HepG2 (cell line): ENCODE measurements at regions not wholly inside any gene's neighbourhood (a gene's known extent, or its start where the extent isn't known, plus 50 kb on each side); places are given as distances from the start of the nearest gene placed in this dataset.
A peak's percentile ranks its signal among the peaks of the same experiment; 100 is the strongest.

Experiments used
- ATAC-seq: fragments of 200-7000 bp; cut with Tn5 transposase; 3 replicates; pipeline ENCODE4 v1.9.1; 2020; ENCODE audit warnings: mild to moderate bottlenecking, moderate library complexity
- BruUV-seq: library from RNA; stranded (reverse); fragments of 400-500 nt; replicated peaks from 2 replicates; lab custom pipeline; 2021; lab: Mats Ljungman, UMichigan
- CTCF ChIA-PET: fragments of 300-600 bp; formaldehyde crosslinking; extraction: SDS; loops from one replicate; lab custom pipeline; 2021; ENCODE audit warnings: low total read pairs, inconsistent platforms, low intra/inter-chr PET ratio; lab: Yijun Ruan, JAX
- POLR2A ChIA-PET: fragments of 350-600 bp; sonication (Branson Sonifier 250); formaldehyde crosslinking; loops from one replicate; lab custom pipeline; 2020; ENCODE audit warnings: antibody characterized with exemption, inconsistent platforms; lab: Yijun Ruan, JAX
- DNase-seq: peaks from one replicate; pipeline ENCODE4 v3.0.0-alpha.2; 2015; ENCODE audit warnings: low spot score
- FAIRE-seq: peaks from 3 replicates; lab custom pipeline; 2011; peaks lifted over from hg19 to GRCh38; lab: Jason Lieb, UNC
- H2AFZ ChIP-seq: one replicate; pipeline ENCODE4 v1.6.1; 2011; ENCODE audit warnings: low read length, inconsistent platforms
- H3K27ac ChIP-seq: fragments of 300-600 bp; 3 replicates; pipeline ENCODE4 v1.8.0; 2011; ENCODE audit warnings: mixed run types, mild to moderate bottlenecking, mixed read lengths, low read length, inconsistent platforms; ENCODE audit not compliant: insufficient read depth; ENCODE audit errors: extremely low read length
- H3K27me3 ChIP-seq, 2 experiments: fragments of 200-600 bp in 1 of 2; 2 replicates in 1 of 2; 3 replicates in 1 of 2; pipeline versions ENCODE4 v1.6.0 to v1.8.0; 2011; ENCODE audit warnings: low read length in 2 of 2, mild to moderate bottlenecking in 2 of 2, moderate library complexity in 2 of 2, inconsistent platforms in 1 of 2; ENCODE audit not compliant: insufficient read depth in 2 of 2, control insufficient read depth in 1 of 2
- H3K36me3 ChIP-seq, 2 experiments: fragments of 200-600 bp in 1 of 2; replicated peaks in 1 of 2; 2 replicates in 1 of 2; 3 replicates in 1 of 2; pipeline versions ENCODE4 v1.5.1 to v1.8.0; 2011; ENCODE audit warnings: low read length in 2 of 2, inconsistent platforms in 1 of 2; ENCODE audit not compliant: insufficient read depth in 2 of 2, control insufficient read depth in 1 of 2
- H3K4me1 ChIP-seq: 2 replicates; pipeline ENCODE4 v1.5.1; 2012; ENCODE audit warnings: low read length, inconsistent platforms; ENCODE audit not compliant: insufficient read depth
- H3K4me2 ChIP-seq: 2 replicates; pipeline ENCODE4 v1.6.0; 2011; ENCODE audit warnings: low read depth, low read length, inconsistent platforms
- H3K4me3 ChIP-seq, 3 experiments: fragments of 200-600 bp in 1 of 3; sonication (generic), shearing (Covaris generic) in 1 of 3; replicated peaks in 1 of 3; 2 replicates each; pipeline ENCODE4 v1.5.1; 2011 to 2016; ENCODE audit warnings: low read length in 3 of 3, inconsistent platforms in 2 of 3, low read depth in 2 of 3, mild to moderate bottlenecking in 2 of 3, control low read depth in 1 of 3, mixed read lengths in 1 of 3; ENCODE audit not compliant: insufficient read depth in 1 of 3
- H3K79me2 ChIP-seq: one replicate; pipeline ENCODE4 v1.6.1; 2011; ENCODE audit warnings: low read length, inconsistent platforms; ENCODE audit not compliant: insufficient read depth
- H3K9ac ChIP-seq: 2 replicates; pipeline ENCODE4 v1.6.0; 2011; ENCODE audit warnings: mild to moderate bottlenecking, low read depth, low read length, inconsistent platforms; ENCODE audit not compliant: insufficient read depth
- H3K9me3 ChIP-seq: 2 replicates; pipeline ENCODE4 v1.5.1; 2012; ENCODE audit warnings: mild to moderate bottlenecking, low read length
- H4K20me1 ChIP-seq: 2 replicates; pipeline ENCODE4 v1.6.0; 2011; ENCODE audit warnings: inconsistent platforms, mild to moderate bottlenecking, low read length, moderate library complexity; ENCODE audit not compliant: insufficient read depth
- ADNP ChIP-seq: sonication (generic); formaldehyde crosslinking; IDR thresholded peaks from 2 replicates; pipeline ENCODE4 v1.4.0; 2020; ENCODE audit warnings: missing genetic modification reagents
- FOXA3 ChIP-seq: IDR thresholded peaks from 2 replicates; pipeline ENCODE4 v1.6.1; 2016; ENCODE audit warnings: missing genetic modification reagents, missing compliant biosample characterization
- GTF2F1 ChIP-seq: fragments of 150-350 bp; IDR thresholded peaks from 2 replicates; pipeline ENCODE4 v1.6.1; 2014; ENCODE audit warnings: low read length
- HOXA5 ChIP-seq: sonication (generic); formaldehyde crosslinking; IDR thresholded peaks from 2 replicates; pipeline ENCODE4 v1.4.0; 2020; ENCODE audit warnings: missing genetic modification reagents
- IRF2 ChIP-seq: IDR thresholded peaks from 2 replicates; pipeline ENCODE4 v1.6.1; 2018; ENCODE audit warnings: missing genetic modification reagents, missing compliant biosample characterization
- NFYC ChIP-seq: IDR thresholded peaks from 2 replicates; pipeline ENCODE4 v1.6.1; 2016; ENCODE audit warnings: missing genetic modification reagents, missing compliant biosample characterization
- RBAK ChIP-seq: sonication (generic); formaldehyde crosslinking; IDR thresholded peaks from 2 replicates; pipeline ENCODE4 v1.5.1; 2020; ENCODE audit warnings: mild to moderate bottlenecking, missing genetic modification reagents
- SNAPC2 ChIP-seq: sonication (generic); formaldehyde crosslinking; IDR thresholded peaks from 2 replicates; pipeline ENCODE4 v1.8.1; 2022; ENCODE audit warnings: mild to moderate bottlenecking, missing genetic modification reagents
- SPEN ChIP-seq: sonication (generic); formaldehyde crosslinking; IDR thresholded peaks from 2 replicates; pipeline ENCODE4 v1.5.1; 2020; ENCODE audit warnings: low read depth, mild to moderate bottlenecking, missing genetic modification reagents
- ZBTB38 ChIP-seq: sonication (generic); formaldehyde crosslinking; IDR thresholded peaks from 2 replicates; pipeline ENCODE4 v1.5.1; 2020; ENCODE audit warnings: mild to moderate bottlenecking, missing genetic modification reagents
- ZBTB8A ChIP-seq: sonication (generic); formaldehyde crosslinking; IDR thresholded peaks from 2 replicates; pipeline ENCODE4 v1.4.0; 2020; ENCODE audit warnings: mild to moderate bottlenecking, low read depth, missing genetic modification reagents, borderline replicate concordance
- ZC3H13 ChIP-seq: sonication (generic); formaldehyde crosslinking; IDR thresholded peaks from 2 replicates; pipeline ENCODE4 v1.8.1; 2023; ENCODE audit warnings: mild to moderate bottlenecking, missing genetic modification reagents, moderate library complexity
- ZNF121 ChIP-seq: sonication (generic); formaldehyde crosslinking; IDR thresholded peaks from 2 replicates; pipeline ENCODE4 v1.5.0; 2020; ENCODE audit warnings: mild to moderate bottlenecking, missing genetic modification reagents
- ZNF143 ChIP-seq: sonication (generic); formaldehyde crosslinking; IDR thresholded peaks from 2 replicates; pipeline ENCODE4 v1.4.0; 2020; ENCODE audit warnings: missing genetic modification reagents
- ZNF24 ChIP-seq: fragments of 450-650 bp; IDR thresholded peaks from 2 replicates; pipeline ENCODE4 v1.6.1; 2017; ENCODE audit warnings: antibody characterized with exemption, mild to moderate bottlenecking
- ZNF317 ChIP-seq: sonication (generic); formaldehyde crosslinking; IDR thresholded peaks from 2 replicates; pipeline ENCODE4 v1.5.0; 2020; ENCODE audit warnings: mild to moderate bottlenecking, missing genetic modification reagents
- WGBS: methylation state at CpG from one replicate; pipeline ENCODE4 v1.1.6; 2017; ENCODE audit warnings: low lambda C conversion rate; 5-methylcytosine and 5-hydroxymethylcytosine counted together
- in situ Hi-C: cut with HindIII; loops from 2 replicates; pipeline ENCODE4 v1.10.0; 2017; ENCODE audit warnings: low pct_unique_long_range_greater_than_20kb; ENCODE audit not compliant: extremely low pct_ligation_motif_present
- intact Hi-C: fragments of 100-400 bp; cut with micrococcal nuclease; formaldehyde crosslinking; loops from one replicate; pipeline ENCODE4 v1.10.0; 2022; ENCODE audit not compliant: unreplicated experiment
- TF ChIP-seq, protein P1 (sequence below): IDR thresholded peaks from 2 replicates; pipeline ENCODE4 v1.6.1; 2012; ENCODE audit warnings: inconsistent platforms

DNA sequence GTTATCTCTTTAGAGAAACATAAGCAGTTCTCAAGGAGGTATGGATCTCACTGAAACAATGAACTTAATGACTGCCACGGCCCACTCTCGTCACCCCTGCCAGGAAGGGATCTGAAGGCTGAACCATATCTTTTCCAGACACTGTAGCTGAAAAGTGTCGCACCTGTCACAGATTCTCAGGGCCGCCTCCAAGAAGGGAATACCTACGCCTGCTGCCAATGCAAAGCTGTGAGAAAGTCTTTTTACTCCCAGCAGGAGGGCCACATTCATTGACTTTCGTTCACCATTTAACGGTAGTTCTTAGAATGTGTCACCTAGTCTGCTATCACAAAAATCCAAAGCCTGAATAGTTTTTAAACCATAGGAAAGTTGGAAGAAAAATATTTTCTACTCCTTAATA, 66.7 kb upstream of the SH3BP4 start (continued):
- no peak for TF ChIP-seq ZBTB8A (CRISPR knock-in tag)

DNA sequence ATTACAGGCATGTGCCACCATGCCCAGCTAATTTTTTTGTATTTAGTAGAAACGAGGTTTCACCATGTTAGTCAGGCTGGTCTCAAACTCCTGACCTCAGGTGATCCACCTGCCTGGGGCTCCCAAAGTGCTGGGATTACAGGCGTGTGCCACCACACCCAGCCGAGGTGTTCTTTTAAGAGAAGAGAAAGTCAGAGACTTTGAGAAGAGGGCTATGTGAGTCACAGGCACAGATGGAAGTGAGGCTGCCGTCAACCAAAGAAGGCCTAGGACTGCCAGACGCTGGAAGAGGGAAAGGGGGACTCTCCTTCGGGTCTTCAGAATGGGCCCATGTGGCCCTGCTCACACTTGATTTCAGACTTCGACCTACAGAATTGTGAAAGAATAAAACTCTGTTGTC, 67.2 kb upstream of the SH3BP4 start:
- Histone ChIP-seq H3K27ac (no peak overlapping the region), H2AFZ (no peak overlapping the region), H3K79me2 (no peaks in the 10 kb centered on the region), H3K4me2 (no peak overlapping the region), H4K20me1 (no peaks in the 10 kb centered on the region), H3K4me1 (peaks cover 77% of the 10 kb centered on the region), H3K27me3 (no peaks in the 10 kb centered on the region), H3K9ac (no peak overlapping the region), H3K9me3 (no peaks in the 10 kb centered on the region), H3K4me3 (no peak overlapping the region), H3K36me3 (no peaks in the 10 kb centered on the region)
- FAIRE-seq (no peak), ATAC-seq (no peak), DNase-seq (no peak)
- TF ChIP-seq ZNF121 (CRISPR knock-in tag) (no peak), ZC3H13 (CRISPR knock-in tag) (no peak), ZNF317 (CRISPR knock-in tag) (peak; percentile 84)
- POLR2A ChIA-PET = no interaction called here
- CTCF ChIA-PET = no interaction called here
- in situ Hi-C loops (loop anchor here (10.0 kb wide), 1 partner anchor 330 kb away; no protein-coding TSS in a partner anchor), intact Hi-C loops (loop anchor here (5.0 kb wide), 1 partner anchor 207 kb away; no protein-coding TSS in a partner anchor)
- WGBS = 86% methylated on average over 7 of the region's 7 CpGs
- BruUV-seq = no TSS peak

DNA sequence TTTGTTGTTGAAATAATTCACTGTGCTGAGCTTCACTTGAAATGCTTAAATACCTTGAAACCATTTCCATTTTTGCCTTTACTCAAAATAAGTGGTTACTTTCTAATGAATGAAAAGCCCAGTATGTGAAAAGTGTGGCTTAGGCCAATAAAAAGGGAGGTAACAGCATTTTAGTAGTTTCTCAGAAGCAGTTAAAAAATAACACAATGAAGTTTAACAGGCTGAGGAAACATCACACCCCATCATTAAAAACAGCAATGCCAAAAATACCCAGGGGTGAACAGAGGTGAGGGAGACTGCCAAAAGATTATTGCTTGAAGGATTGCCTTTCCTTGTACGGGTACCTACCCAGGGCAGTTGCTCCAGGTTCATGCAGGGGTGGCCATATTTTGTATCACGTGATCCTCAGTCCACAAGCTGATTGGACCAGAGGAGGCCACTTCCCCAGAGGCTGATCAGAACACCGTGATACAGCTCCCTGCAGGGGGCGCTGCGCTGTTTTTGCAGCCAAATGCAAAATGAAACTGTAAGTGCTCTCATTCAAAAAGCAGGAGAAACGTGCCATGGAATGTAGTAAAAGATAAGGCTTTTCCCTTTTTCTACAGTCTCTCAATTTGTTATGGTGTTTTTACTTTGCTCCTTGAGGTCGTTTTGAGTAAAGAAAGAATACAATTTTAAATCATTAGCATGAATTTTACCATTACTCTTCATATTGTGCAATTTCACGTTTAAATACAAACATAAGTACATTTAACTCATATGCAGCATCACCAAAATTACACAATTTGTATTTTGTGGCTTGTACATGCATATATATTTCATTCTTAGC, 70.2 kb upstream of the SH3BP4 start:
- in situ Hi-C loops = loop anchor here (10.0 kb wide), 1 partner anchor 327 kb away; no protein-coding TSS in a partner anchor
- Histone ChIP-seq H3K36me3 (no peaks in the 10 kb centered on the region), H3K9ac (peak overlapping the region; percentile 71), H3K4me2 (peak overlapping the region; percentile 89), H3K79me2 (no peaks in the 10 kb centered on the region), H2AFZ (peak overlapping the region; percentile 45), H4K20me1 (no peaks in the 10 kb centered on the region), H3K4me3 (peak overlapping the region; percentile 4 to 64 (median 38); a peak in 3 of 6 replicates), H3K4me1 (peaks cover 68% of the 10 kb centered on the region), H3K27me3 (no peaks in the 10 kb centered on the region), H3K9me3 (peaks cover 8% of the 10 kb centered on the region), H3K27ac (peak overlapping the region; percentile 84)
- BruUV-seq = no TSS peak
- DNase-seq (peak; percentile 98), FAIRE-seq (peak; percentile 94), ATAC-seq (peak; percentile 96)
- CTCF ChIA-PET = interaction anchor here (1.5 kb wide), 1 partner anchor 174 kb away, joined by 6 read pairs; no protein-coding TSS in a partner anchor
- under 1% methylated on average over 8 of the region's 8 CpGs for WGBS
- intact Hi-C loops = loop anchor here (1.0 to 5.0 kb wide), 8 partner anchors 35 to 225 kb away; no protein-coding TSS in a partner anchor
- POLR2A ChIA-PET = interaction anchor here (0.7 to 4.0 kb wide), 29 partner anchors 8 to 328 kb away, joined by 3 to 72 read pairs (median 16); partner anchors contain the start of gene SH3BP4
- TF ChIP-seq ZNF317 (CRISPR knock-in tag) (0 out of 2 replicates have a peak, but pooled peaks have one; percentile 46), ZNF24 (no peak), IRF2 (CRISPR knock-in tag) (peak; percentile 97), ZBTB38 (CRISPR knock-in tag) (peak; percentile 80; the same call in 1 of the 2 replicates), SPEN (peak; percentile 34; the same call in 1 of the 2 replicates), HOXA5 (peak; percentile 47; the same call in 1 of the 2 replicates), GTF2F1 (peak; percentile 92), ADNP (CRISPR knock-in tag) (0 out of 2 replicates have a peak, but pooled peaks have one; percentile 41), SNAPC2 (CRISPR knock-in tag) (peak; percentile 88; the same call in 1 of the 2 replicates), ZNF143 (CRISPR knock-in tag) (no peak), NFYC (CRISPR knock-in tag) (peak; percentile 87), RBAK (0 out of 2 replicates have a peak, but pooled peaks have one; percentile 18), FOXA3 (peak; percentile 57)
- TF ChIP-seq, protein P1, sequence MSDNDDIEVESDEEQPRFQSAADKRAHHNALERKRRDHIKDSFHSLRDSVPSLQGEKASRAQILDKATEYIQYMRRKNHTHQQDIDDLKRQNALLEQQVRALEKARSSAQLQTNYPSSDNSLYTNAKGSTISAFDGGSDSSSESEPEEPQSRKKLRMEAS = peak; percentile 69; the same call in 1 of the 2 replicates
